Hindlimb muscle (tissue), 1 donor: ENCODE measurements at regions not wholly inside any gene's neighbourhood (a gene's known extent, or its start where the extent isn't known, plus 50 kb on each side); places are given as distances from the start of the nearest gene placed in this dataset.

ENCODE experiments used
- DNase-seq: peaks from one replicate; pipeline ENCODE4 v3.0.0-alpha.2; 2013

DNA sequence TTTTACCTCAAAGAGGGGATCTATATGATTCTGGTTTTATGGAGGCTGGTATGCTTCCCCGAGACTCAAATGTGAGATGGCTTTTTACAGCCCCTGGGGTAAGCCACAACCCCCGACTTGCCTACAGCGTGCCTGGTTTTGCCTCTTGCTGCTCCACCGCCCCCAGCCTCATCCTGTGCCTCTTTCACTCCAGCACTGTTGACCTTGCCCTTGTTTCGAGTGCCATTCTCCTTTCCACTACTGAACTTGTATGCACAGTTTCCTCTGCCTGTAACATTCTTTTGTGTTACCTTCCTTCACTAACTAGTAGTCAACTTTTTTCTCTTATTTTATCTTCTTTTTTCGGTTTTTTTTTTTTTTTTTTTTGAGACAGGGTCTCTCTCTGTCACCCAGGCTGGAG lies 219.0 kb upstream of the ZBED5 start:
- no peak for DNase-seq

DNA sequence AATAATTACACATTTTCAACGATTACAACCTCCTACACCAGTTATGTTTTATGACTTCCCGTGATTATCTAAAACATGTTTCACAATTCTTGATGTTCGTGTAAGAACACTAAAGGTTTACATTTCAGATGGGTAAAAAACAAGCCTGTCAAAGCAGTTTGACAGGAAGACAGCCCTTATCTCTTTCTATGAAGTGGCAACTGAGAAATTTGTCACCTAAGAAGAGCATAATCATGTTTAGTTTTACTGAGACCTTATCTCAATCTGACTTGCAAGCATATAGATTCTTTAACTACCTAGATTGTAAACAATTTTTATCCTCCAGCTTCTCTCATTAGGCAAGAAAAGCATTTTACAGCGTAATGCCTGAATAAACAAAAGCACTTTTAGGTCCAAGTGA lies 218.4 kb upstream of the ZBED5 start:
- DNase-seq: no peak

DNA sequence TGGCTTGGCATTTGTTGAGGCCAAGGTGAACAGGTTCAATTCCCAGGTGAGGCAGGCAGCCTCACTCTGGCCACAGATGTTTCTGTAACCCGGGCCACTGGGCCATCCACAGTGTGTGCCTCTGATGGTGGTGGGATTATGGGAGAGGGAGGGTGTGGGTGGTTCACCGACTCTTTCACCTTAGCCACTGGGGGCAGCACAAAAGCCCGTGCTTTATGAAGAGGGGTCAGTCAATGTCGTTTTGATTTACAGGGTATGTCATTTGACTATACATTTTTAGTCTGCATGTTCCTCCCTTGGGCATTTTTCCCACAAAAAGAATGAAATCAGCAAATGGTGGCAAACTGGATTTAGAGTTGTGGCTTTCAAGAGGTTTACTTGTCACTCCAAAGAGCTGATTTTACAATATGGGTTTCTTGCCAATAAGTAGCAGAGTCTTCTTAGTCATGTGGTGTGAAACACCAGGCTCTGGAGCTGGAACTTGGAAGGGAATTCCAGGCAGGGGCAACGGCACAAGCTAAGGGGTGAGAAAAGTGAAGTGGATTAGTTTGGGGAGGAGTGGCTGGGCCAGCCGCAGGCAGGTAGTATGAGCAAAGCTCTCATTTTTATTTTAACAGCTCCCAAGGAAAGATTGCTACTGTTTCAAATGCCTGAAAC lies 217.8 kb upstream of the ZBED5 start:
- no peak for DNase-seq

DNA sequence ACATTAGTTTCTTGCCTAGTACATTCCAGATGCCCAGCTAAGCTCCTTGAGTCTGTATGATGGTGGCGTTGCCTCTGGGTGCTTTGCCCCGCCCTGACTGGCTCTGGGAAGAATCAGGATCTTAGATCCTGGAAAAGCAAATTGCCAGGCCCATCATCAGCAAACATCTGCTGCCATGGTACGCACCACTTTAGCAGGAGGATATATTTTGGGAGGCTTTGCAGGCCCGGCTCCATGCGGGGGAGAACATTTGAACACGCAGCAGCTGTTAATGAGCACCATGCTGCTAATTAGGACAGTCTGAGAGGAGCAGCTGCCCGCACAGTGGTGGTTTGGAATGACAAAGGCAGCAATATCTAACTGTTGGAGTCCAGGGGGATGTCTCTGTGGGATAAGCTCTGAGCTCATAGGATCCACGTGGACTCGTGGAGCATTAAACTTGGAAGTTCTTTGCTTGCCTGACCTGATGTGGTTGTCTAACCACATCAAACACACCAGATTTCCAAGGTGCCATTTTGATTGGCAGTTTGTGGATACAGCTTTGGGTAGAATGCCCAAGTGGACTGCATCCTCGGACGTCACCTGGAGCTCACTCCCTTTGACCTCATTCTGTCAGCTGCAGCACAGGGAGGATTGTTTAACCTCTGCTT lies 217.0 kb upstream of the ZBED5 start:
- DNase-seq: no peak

DNA sequence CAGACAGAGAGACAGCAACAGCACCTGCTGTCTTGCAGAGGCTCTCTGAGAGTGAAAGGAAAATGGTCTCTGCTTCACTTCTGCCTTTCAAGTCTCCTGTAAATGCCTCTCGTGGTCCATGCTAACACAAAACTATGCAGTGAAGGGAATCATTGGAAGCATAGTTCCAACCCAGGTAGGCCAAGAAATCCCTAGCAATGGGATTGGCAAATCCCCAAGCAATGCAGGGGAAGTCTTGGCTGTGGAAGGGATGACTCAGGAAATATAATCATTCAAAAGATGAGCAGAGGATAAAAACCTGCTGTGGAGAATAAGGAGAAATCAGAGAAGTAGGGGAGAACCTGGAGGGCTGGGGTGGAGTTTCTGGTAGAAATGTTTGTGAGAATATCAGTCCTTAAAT lies 216.1 kb upstream of the ZBED5 start:
- no peak for DNase-seq

DNA sequence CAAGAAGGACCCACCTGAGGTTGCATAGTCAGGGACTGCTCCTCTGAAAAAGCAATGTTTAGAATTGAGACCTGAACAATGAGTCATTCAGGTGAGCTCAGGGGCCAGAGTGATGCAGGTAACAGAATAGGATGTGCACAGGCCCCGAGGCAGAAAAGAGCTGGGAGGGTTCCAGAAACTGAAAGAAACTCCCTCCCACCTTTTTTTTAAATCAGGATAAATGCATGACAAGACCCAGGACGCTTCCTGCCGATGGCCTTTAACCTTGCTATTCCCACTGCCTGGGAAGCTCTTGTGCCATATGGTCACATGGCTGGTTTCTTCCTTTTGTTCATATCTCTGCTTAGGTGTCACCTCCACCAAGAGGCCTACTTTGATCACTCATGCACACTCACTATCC lies 214.2 kb upstream of the ZBED5 start:
- no peak for DNase-seq

DNA sequence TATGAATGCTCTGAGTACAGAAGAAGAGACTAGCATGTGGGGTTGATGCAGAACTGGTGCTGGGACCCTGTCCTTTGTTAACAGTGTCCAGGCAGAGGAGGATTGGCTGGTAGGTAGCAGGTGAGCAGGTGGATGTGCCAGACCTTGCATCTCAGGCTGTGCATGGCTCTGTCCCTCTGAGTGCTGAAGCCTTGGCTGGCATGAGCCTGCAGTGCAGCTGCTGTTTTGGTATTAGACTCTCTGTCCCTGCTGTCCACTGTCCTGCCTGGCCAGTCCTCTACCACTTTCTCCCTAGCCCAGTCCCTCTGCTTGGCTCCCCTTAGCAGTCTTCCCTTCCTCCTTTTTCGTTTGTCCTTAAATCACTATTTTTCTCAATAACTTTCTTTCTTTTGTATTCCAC lies 213.6 kb upstream of the ZBED5 start:
- no peak for DNase-seq

DNA sequence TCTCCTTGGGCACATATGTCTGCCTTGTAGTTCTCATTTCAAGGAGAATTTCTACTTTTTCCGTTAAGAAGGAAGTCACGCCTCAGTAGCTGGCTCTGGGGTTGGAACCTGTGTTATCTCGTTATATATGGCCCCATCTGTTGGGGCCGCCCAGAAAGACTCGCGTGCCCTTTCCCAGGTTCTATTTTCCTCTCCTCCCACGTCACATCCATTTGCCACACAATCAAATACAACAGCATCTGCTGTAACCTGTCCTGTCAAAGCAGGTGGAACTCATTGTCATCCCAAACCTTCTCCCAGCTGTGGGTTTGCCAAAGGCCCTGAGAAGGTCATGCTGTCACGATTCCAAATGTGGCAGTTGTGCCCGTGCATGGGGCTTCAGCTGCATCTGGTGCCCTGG lies 213.1 kb upstream of the ZBED5 start:
- no peak for DNase-seq

DNA sequence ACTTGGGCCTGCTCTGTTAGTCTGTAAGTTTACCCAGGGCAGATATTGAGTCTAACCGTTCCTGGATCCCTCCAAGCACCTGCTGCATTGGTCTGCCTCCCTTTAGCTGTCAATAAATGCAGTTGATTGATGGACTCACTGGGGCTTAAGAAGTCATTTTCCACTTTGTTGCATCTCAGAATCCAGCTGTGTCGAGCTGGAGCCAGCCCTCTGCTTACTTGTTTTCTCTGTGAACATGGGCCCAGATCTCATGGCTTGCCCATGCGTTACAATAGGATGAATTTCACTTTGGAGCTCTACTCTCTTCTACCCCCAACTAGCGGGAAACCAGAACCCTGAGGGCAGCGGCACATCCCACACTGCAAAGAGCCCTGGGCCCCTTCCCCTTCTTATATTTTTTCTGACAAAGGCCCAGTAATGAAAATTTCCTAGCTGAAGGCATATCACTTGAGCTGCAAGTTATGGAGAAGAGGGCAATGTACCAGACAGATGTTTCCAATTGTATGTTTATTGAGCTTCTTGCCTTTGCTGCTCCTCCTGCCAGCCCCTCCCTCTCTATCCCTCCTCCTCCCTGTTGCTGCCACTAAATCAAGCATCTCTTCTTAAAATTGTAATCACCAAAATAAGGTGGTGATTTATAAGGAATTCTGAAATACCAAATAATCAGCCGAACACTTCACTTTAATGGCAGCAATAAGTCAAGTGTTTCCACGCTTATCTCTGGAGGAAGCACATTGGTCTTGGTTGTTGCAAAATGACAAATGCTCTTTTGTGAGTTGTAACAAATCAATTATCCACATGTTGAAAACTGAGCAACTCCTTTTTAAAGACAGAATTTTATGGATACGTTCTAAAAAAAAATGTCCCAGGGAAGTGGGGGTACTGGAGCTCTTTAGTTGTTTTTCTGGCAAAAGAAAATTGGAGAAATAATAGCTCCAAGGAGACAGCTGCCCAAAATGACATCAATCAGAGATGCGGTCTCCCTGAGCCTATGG lies 212.3 kb upstream of the ZBED5 start:
- peak; percentile 68 for DNase-seq

DNA sequence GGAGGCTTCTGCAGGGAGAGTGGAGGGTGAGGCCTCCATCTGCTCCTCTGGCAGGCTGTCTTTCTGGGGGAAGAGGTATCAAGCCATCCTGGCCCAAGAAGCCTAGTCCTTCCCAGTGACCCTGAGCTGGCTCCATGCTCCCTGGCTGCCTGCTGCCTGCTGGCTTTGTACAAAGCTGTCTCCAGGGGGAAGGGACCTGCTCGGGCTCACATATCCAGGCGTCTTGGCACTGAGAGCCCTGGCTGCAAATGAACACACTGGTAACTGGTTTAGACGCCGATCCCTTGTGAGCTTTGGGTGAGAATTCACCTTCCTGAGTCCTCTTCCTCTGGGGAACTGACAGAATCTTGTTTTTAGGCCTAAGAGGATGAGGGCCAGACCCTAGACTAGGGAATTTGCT lies 210.3 kb upstream of the ZBED5 start:
- no peak for DNase-seq

DNA sequence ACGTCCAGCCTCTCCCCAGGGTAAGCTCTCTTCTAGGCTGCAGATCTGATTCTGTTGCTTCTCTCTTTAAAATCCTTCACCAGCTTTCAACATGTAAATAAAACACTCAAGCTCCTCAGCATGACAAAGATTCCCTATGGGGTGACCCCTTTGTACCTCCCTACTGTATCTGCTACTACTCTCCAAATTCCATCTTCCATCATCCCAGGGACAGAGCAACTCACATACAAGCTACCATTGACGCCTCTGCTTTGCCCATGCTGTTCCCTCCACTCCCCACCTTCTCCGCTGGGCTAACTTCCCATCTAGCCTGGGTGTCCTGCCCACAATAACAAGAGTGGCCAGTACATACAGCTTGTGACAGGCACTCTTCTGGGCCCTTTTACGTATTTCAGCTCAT lies 207.5 kb upstream of the ZBED5 start:
- no peak for DNase-seq

DNA sequence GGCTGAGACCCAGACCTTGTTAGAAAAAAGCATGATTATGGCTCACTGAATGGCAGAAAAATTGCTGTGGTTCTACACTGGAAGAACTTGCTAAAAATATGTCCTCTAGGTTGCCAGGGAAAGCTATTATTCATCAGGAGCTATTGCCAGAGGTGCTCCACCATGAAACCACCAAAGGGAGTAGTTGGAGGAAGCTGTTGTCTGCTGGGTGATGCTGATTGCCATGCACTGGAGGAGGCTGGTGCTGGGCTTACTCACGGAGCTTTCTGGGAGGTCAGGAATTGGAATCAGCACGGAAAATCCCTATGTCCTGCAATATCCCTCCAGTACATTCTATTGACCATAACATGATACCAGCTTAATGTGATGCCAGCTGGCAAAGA lies 199.6 kb upstream of the ZBED5 start:
- DNase-seq: no peak

DNA sequence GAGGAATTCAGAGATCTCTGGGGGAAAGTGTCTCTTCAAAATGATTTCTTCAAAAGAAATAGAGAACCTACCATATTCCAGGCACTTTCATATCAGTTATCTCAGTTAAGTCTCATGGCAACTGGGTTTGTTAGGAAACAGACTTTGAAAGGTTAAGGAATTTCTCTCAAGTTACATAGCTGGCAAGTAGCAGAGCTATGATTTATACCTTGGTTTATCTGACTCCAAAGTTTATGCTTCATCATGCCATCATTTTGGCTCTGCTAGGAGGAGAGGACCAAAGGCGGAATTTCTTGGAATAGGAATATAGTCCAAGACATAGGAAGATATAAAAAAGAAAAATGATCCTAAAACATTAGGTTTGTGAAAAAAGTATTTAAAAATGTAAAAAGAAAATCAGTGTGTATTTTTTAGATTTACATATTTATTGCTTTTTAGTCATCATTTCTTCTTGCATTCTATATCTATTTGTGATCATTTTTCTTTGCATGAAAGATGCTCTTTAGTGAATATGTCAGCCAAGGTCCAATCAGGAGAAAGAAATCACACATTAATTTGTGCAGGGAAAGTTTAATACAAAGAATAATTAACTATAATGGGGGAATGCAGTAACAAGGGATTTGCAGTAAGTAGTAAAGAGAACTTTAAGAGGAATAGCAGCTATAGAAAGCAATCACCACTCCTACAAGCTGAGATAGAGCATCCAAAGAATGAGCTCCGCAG lies 199.1 kb upstream of the ZBED5 start:
- DNase-seq: no peak

DNA sequence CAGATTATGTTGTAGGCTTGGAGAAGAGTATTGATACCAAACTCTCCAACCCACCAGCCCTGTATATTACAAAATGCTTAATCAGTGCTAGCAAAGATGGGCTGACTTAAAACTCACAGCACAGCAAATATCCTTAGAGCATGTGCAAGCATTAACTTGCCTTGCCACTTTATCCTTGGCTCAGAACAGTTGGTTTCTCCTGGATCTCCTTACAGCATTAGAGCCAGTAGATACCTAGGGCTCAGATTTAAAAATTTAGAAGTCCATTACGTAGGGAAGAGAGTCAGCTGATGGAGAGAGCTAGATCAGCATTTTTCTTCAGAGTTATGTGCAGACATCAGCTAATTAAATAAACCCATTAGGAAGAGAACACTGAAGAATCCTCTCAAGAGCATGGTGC lies 198.5 kb upstream of the ZBED5 start:
- DNase-seq: no peak

DNA sequence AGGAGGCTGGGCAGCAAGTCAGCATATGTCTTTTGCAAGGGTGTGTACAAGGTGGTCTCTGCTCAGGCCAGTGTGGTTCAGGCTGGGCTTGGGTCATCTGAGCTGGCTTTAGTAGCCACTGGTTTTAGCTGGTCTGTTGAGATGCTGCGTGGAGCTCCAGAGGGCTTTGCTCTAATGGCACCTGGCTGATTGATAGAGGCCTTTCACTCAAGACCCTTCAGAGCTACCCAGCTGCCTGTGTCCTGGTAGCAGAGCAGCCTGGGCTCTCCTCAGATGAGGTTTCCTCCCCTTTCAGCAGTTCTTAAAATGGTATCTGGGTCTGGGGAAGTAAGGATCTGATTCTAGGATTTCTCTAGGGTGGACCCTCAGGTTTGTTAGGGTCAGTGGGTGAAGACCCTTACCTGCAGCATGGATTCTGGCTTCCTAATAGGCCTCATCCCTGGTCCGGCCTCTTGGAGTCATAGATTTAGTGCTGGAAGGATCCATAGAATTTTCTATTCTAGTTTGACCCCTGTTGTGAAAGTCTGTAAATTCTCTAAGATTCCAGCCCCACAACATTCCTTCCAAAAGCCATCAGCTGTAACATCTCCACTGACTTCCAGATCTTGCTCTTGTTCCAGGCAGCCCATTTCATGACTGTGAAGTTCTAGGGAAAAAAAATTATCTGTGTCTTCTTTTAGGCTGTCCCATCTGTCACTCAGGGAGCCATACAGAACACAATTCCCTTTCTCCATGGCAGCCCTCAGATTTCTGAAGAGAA lies 190.2 kb upstream of the ZBED5 start:
- DNase-seq: no peak

DNA sequence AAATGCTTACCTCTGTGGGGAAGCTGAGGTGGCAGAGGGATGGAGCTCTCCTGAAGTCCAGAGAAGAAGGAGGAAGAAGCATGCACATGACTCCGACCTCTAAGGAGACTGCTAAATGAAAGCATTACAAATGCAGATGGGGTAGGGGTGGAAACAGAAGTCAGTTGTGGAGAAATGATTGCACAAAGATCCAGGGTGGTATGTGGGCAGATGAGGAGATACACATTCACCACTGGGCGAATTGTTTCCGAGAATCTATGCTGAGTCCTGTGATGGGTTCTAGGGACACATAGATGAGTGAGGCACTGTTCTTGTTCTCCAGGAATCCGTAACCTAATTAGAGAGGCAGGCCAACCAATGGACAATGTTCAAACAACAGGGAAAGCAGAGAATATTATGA lies 188.9 kb upstream of the ZBED5 start:
- no peak for DNase-seq

DNA sequence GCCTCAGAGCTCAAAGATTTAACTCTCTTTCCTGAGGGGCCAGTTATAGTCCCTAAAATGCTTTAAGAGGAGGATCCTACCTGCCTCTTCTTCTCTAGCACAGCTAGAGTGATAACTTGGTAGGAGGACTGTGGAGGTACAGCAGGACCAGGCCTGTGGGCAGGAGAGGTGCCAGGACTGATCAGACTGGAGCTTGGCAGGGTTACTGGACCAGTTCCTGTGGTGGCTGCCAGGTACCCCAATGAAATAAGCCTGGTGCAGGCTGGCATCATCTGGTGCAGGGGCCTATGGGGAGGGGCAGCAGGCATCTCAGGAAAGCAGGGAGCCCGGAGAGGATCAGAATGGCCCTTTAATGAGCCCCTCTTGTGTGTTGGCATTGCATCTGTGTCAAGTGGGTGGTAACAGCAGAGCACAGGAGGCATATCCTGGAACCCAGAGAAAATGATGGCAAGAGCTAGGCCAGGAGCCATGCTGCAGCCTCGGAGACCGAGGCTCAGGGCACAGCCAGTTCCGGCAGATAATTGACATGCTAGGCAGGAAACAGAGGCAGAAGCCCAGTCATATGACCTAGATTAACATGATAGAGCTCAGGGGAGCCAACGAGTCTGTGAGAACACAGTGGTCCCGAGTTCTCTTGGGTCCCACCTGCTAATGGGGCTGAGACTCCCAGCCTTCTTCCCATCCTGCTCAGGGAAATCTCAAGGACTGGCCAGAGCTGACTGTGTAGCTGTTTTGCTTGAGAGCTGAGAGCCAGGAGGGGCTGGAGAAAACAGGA lies 187.5 kb upstream of the ZBED5 start:
- DNase-seq: no peak

DNA sequence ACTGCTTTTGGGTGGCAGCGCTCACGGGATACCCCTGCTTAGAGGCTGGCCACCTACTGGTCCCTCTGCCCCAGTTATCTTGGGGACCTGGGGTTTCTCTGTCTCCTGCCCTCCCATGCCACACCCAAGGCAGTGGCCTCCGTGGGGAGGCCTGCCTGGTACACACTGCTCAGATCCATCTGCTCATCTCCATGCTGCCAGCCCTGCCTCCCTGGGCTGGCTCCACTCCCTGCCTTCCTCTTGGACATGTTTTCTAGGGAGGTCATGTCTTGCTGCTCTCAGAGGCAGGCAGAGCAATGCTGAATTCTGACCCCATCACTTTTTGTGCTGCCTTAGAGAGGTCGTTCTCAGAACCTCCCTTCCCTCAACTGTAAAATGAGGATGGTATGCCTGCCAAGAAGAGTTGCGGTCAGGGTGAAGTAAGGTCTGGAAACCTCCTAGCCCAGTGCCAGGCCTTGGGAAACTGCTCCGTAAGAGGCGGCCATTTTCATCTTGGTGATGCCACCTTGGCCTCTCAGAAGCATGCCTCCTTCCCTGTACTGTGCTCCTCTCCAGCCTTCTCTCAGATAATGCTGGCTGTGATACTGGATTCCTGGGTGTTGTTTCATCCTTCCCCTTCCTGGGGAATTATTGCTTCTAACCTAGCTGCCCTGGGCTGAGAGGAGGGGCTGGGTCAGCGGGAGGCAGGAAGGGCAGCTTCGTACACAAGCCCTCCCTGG lies 186.4 kb upstream of the ZBED5 start:
- DNase-seq: no peak

DNA sequence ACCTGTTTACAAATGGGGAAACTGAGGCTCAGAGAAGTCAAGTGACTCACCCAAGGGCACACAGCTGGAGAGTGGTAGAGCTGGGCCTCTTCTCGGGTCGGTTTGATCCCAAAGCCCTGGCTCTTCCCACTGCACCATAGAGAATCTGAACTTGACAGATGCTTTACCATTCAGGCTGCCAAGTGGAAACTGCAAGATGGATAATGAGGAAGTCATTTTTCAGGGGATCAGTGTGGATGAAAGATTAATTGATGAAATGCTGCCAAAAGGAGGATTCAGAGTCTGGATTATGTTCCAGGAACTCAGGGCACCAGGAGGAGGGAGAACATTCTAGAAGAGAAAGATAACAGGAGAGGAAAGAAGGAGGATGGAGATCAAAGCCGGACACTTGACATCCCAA lies 185.9 kb upstream of the ZBED5 start:
- DNase-seq: no peak

DNA sequence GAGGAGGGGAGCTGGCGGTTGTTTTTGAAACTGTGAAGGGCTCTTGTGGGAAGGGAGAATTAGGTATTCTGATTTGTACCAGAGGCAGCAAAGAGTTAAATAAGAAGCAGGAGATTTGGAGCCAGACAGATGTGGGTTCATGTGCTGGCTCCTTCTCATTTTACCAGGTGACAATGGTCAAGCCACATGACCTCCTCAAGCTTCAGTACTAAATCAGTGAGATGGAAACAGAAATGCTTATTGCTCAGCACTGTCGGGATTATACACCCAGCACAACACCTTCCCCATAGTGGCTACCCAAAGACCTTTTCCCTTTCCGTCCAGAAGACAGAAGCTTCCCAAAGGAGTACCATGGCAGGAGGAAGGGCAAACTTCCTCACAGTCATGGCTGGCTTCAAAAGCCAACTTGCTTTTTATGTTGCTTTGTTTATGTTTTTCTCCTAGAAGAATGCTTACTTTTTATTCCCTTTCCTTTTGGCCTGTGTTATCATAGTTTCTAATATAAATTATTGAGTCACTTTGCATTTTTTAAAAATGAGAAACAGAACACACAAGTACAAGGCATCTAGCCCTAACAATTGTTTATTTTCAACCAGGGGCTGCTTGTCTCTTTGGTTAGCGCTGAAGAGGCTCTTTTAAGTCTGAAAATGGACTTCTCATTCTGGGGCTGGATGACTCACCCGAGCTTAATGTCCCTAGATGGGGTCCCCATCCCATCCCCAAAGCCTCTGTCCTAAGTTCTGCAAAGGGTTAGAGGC lies 181.5 kb upstream of the ZBED5 start:
- no peak for DNase-seq
